A673 (cell line): ENCODE measurements at regions not wholly inside any gene's neighbourhood (a gene's known extent, or its start where the extent isn't known, plus 50 kb on each side); places are given as distances from the start of the nearest gene placed in this dataset.
"Not testable (repeated sequence)": the region's sequence is repeated elsewhere in the genome, so short reads cannot be mapped to it uniquely, and the experiment has no call there.

Experiments used
- BruUV-seq: library from RNA; stranded (reverse); fragments of 400-500 nt; replicated peaks from 2 replicates; lab custom pipeline; 2021; lab: Mats Ljungman, UMichigan
- CTCF ChIA-PET: fragments of 300-600 bp; sonication (Branson Sonifier 250); formaldehyde crosslinking; loops from one replicate; lab custom pipeline; 2022; ENCODE audit warnings: antibody characterized with exemption; lab: Charles Lee
- POLR2A ChIA-PET: fragments of 300-600 bp; sonication (Branson Sonifier 250); formaldehyde crosslinking; loops from one replicate; lab custom pipeline; 2022; ENCODE audit warnings: antibody characterized with exemption; ENCODE audit not compliant: low non-redundant PET; lab: Charles Lee
- DNase-seq: peaks from one replicate; pipeline ENCODE4 v3.0.0-alpha.2; 2015; ENCODE audit warnings: low spot score
- H3K27ac ChIP-seq: fragments of 200-600 bp; sonication (generic); 2 replicates; pipeline ENCODE4 v1.5.1; 2016; ENCODE audit warnings: mixed run types, low read depth, mild to moderate bottlenecking, mixed read lengths, antibody characterized with exemption, low read length; ENCODE audit not compliant: poor library complexity, severe bottlenecking
- H3K27me3 ChIP-seq: fragments of 200-600 bp; sonication (generic); replicated peaks from 2 replicates; pipeline ENCODE4 v1.6.1; 2017; ENCODE audit warnings: mixed run types, low read depth, mild to moderate bottlenecking, mixed read lengths, antibody characterized with exemption, low read length; ENCODE audit not compliant: insufficient read depth, poor library complexity
- H3K36me3 ChIP-seq: fragments of 200-600 bp; sonication (generic); 2 replicates; pipeline ENCODE4 v1.6.1; 2016; ENCODE audit warnings: mixed run types, mild to moderate bottlenecking, mixed read lengths, antibody characterized with exemption, low read length; ENCODE audit not compliant: insufficient read depth, poor library complexity, severe bottlenecking
- H3K4me1 ChIP-seq: fragments of 200-600 bp; sonication (generic); 2 replicates; pipeline ENCODE4 v1.6.1; 2017; ENCODE audit warnings: mixed run types, mild to moderate bottlenecking, mixed read lengths, antibody characterized with exemption, low read length; ENCODE audit not compliant: insufficient read depth, poor library complexity, severe bottlenecking
- H3K4me3 ChIP-seq: fragments of 200-600 bp; sonication (generic); 2 replicates; pipeline ENCODE4 v1.5.1; 2016; ENCODE audit warnings: low read depth, mixed run types, mild to moderate bottlenecking, mixed read lengths, low read length; ENCODE audit not compliant: poor library complexity, severe bottlenecking
- H3K9me3 ChIP-seq: fragments of 200-600 bp; sonication (generic); 2 replicates; pipeline ENCODE4 v1.6.1; 2016; ENCODE audit warnings: mixed run types, low read depth, mild to moderate bottlenecking, mixed read lengths, antibody characterized with exemption, low read length; ENCODE audit not compliant: poor library complexity, severe bottlenecking
- CTCF ChIP-seq: fragments of 300-800, 200-600 bp; sonication (generic); conservative IDR thresholded peaks from 2 replicates; pipeline ENCODE4 v1.5.1; 2017; ENCODE audit warnings: low read depth, mild to moderate bottlenecking, antibody characterized with exemption, low read length, moderate library complexity, mixed read lengths
- EZH2 ChIP-seq: fragments of 200-600 bp; sonication (generic); IDR thresholded peaks from 2 replicates; pipeline ENCODE4 v1.6.1; 2017; ENCODE audit warnings: borderline replicate concordance, low read depth, mild to moderate bottlenecking, mixed read lengths, antibody characterized with exemption, low read length; ENCODE audit not compliant: poor library complexity, severe bottlenecking
- intact Hi-C: fragments of 100-400 bp; cut with micrococcal nuclease; formaldehyde crosslinking; loops from one replicate; pipeline ENCODE4 v1.10.0; 2022; ENCODE audit not compliant: unreplicated experiment

DNA sequence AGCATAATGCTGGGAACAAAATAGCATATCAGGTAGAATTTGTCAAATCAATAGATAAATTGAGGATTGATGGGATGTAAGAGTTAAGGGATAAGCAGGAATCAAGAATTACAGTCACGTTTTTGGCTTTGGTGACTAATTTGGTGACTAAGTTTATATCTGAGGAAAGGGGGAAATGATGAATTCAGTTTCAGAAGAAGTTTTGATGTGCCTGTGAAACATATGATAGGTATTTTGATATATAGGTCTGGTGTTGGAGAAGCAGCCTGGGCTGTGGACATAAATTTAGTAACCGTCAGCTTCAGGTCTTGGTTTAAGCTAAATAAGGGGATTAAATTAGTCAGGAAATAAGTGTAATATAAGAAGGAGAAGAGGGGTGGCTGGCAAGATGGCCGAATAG, 79.0 kb upstream of the EDA2R start:
- H3K27me3 ChIP-seq = no peaks in the 10 kb centered on the region
- H3K9me3 ChIP-seq = peaks cover under 1% of the 10 kb centered on the region
- no peaks in the 10 kb centered on the region for H3K36me3 ChIP-seq
- no peak for DNase-seq
- POLR2A ChIA-PET = no interaction called here
- CTCF ChIA-PET = no interaction called here
- no peak overlapping the region for H3K27ac ChIP-seq
- no peaks in the 10 kb centered on the region for H3K4me1 ChIP-seq
- TF ChIP-seq EZH2 = no peak
- no peak for TF ChIP-seq CTCF
- intact Hi-C loops = no loop called here
- BruUV-seq = no TSS peak
- no peak overlapping the region for H3K4me3 ChIP-seq

- BruUV-seq = no TSS peak
- intact Hi-C loops = no loop called here
- Histone ChIP-seq H3K27ac (no peak overlapping the region), H3K4me1 (no peaks in the 10 kb centered on the region), H3K9me3 (peaks cover 4% of the 10 kb centered on the region), H3K27me3 (no peaks in the 10 kb centered on the region), H3K4me3 (no peak overlapping the region), H3K36me3 (no peaks in the 10 kb centered on the region)
- no peak for DNase-seq
- ChIA-PET POLR2A (no interaction called here), CTCF (no interaction called here)
- TF ChIP-seq CTCF = no peak
- no peak for TF ChIP-seq EZH2
These were observed 59.7 kb upstream of the EDA2R start for GRCh38 chrX:66698273-66699204.

DNA sequence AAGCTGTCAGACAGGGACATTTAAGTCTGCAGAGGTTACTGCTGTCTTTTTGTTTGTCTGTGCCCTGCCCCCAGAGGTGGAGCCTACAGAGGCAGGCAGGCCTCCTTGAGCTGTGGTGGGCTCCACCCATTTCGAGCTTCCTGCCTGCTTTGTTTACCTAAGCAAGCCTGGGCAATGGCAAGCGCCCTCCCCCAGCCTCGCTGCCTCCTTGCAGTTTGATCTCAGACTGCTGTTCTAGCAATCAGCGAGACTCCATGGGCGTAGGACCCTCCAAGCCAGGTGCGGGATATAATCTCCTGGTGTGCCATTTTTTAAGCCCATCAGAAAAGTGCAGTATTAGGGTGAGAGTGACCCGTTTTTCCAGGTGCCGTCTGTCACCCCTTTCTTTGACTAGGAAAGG, 53.6 kb upstream of the EDA2R start:
- H3K27me3 ChIP-seq, POLR2A ChIA-PET, H3K4me1 ChIP-seq, H3K27ac ChIP-seq, H3K4me3 ChIP-seq, H3K36me3 ChIP-seq, DNase-seq, H3K9me3 ChIP-seq, intact Hi-C loops, BruUV-seq, CTCF ChIA-PET: not testable (repeated sequence)
